ENCODE measurements at regions not wholly inside any gene's neighbourhood (a gene's known extent, or its start where the extent isn't known, plus 50 kb on each side); places are given as distances from the start of the nearest gene placed in this dataset.

DNA sequence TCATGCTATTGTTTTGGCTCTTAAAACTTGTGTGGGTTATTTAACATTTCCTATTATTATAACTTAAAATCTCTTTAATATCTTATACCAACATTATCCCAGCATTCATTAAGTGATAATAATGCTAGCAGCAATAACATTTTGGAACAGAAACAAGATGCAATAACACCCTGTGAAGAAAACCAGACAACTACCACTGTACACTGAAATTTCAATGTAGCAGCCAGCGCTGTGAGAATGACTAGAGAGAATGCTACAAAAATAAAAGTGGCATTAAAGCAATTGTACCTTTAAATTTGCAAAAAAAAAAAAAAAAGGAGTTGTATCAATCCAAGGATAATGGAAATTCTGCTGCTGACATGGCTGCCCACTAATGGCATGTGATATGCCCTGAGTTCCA lies 269.9 kb downstream of the TTC32 start:
- TF ChIP-seq, protein P1, sequence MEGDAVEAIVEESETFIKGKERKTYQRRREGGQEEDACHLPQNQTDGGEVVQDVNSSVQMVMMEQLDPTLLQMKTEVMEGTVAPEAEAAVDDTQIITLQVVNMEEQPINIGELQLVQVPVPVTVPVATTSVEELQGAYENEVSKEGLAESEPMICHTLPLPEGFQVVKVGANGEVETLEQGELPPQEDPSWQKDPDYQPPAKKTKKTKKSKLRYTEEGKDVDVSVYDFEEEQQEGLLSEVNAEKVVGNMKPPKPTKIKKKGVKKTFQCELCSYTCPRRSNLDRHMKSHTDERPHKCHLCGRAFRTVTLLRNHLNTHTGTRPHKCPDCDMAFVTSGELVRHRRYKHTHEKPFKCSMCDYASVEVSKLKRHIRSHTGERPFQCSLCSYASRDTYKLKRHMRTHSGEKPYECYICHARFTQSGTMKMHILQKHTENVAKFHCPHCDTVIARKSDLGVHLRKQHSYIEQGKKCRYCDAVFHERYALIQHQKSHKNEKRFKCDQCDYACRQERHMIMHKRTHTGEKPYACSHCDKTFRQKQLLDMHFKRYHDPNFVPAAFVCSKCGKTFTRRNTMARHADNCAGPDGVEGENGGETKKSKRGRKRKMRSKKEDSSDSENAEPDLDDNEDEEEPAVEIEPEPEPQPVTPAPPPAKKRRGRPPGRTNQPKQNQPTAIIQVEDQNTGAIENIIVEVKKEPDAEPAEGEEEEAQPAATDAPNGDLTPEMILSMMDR (IDR thresholded peaks at IDR 0.05): no peak
- no peak for TF ChIP-seq POLR2A (IDR thresholded peaks at IDR 0.05)

Data from right lobe of liver (tissue), 4 donors.